CD14-positive monocyte (primary cell): ENCODE measurements at regions not wholly inside any gene's neighbourhood (a gene's known extent, or its start where the extent isn't known, plus 50 kb on each side); places are given as distances from the start of the nearest gene placed in this dataset.

Experiments
- DNase-seq, 3 donors: peaks; one replicate each; pipeline ENCODE4 v3.0.0-alpha.2; 2011 to 2022
- H2AFZ ChIP-seq: 2 replicates; pipeline ENCODE4 v1.6.0; 2012; ENCODE audit warnings: mild to moderate bottlenecking, low read depth, low read length, inconsistent platforms; ENCODE audit not compliant: insufficient read depth, poor library complexity, severe bottlenecking
- H3K27ac ChIP-seq, 2 donors: 1 replicate in 1 of 2; 2 replicates in 1 of 2; pipeline ENCODE4 v1.5.1; 2012 to 2013; ENCODE audit warnings: low read length in 2 of 2, control low read depth in 1 of 2, inconsistent platforms in 1 of 2, low read depth in 1 of 2, mild to moderate bottlenecking in 1 of 2
- H3K27me3 ChIP-seq, 2 donors: one replicate each; pipeline versions ENCODE4 v1.6.0 to v1.6.1; 2011 to 2013; ENCODE audit warnings: low read length in 2 of 2; ENCODE audit not compliant: control insufficient read depth in 2 of 2, insufficient read depth in 2 of 2
- H3K36me3 ChIP-seq, 2 donors: replicated peaks in 1 of 2; 1 replicate in 1 of 2; 2 replicates in 1 of 2; pipeline versions ENCODE4 v1.5.1 to v1.6.1; 2012 to 2013; ENCODE audit warnings: low read length in 2 of 2, control low read depth in 1 of 2, inconsistent platforms in 1 of 2, mild to moderate bottlenecking in 1 of 2; ENCODE audit not compliant: insufficient read depth in 2 of 2, control insufficient read depth in 1 of 2
- H3K4me1 ChIP-seq, 2 donors: 1 replicate in 1 of 2; 2 replicates in 1 of 2; pipeline versions ENCODE4 v1.5.1 to v1.6.1; 2012 to 2013; ENCODE audit warnings: low read length in 2 of 2, control low read depth in 1 of 2, inconsistent platforms in 1 of 2, mild to moderate bottlenecking in 1 of 2, moderate library complexity in 1 of 2; ENCODE audit not compliant: insufficient read depth in 2 of 2, control insufficient read depth in 1 of 2
- H3K4me2 ChIP-seq: replicated peaks from 2 replicates; pipeline ENCODE3; 2012; ENCODE audit warnings: low read length, moderate library complexity, mild to moderate bottlenecking; ENCODE audit not compliant: poor library complexity, severe bottlenecking; ENCODE audit errors: extremely low read depth
- H3K4me3 ChIP-seq, 3 experiments: fragments of 200-600 bp in 1 of 3; sonication (generic) in 1 of 3; replicated peaks in 1 of 3; 1 replicate in 2 of 3; 2 replicates in 1 of 3; pipeline ENCODE4 v1.5.1; 2011 to 2013; ENCODE audit warnings: low read length in 3 of 3, mild to moderate bottlenecking in 3 of 3, control low read depth in 2 of 3, low read depth in 2 of 3, inconsistent platforms in 1 of 3, moderate library complexity in 1 of 3
- H3K79me2 ChIP-seq: 2 replicates; pipeline ENCODE4 v1.6.0; 2012; ENCODE audit warnings: mild to moderate bottlenecking, control low read depth, inconsistent platforms, low read length, moderate library complexity; ENCODE audit not compliant: insufficient read depth
- H3K9ac ChIP-seq: 2 replicates; pipeline ENCODE4 v1.6.0; 2017; ENCODE audit warnings: low read length, mild to moderate bottlenecking; ENCODE audit not compliant: insufficient read depth, poor library complexity, severe bottlenecking
- H3K9me3 ChIP-seq, 2 donors: replicated peaks in 1 of 2; 1 replicate in 1 of 2; 2 replicates in 1 of 2; pipeline versions ENCODE4 v1.5.1 to v1.6.1; 2012 to 2013; ENCODE audit warnings: low read length in 2 of 2, control low read depth in 1 of 2; ENCODE audit not compliant: control insufficient read depth in 1 of 2, insufficient read depth in 1 of 2
- H4K20me1 ChIP-seq: 2 replicates; pipeline ENCODE4 v1.6.0; 2012; ENCODE audit warnings: mild to moderate bottlenecking, low read length, control low read depth, moderate library complexity; ENCODE audit not compliant: insufficient read depth
- H3K27ac Mint-ChIP-seq, 7 donors: one replicate each; pipeline ENCODE4 v1.8.0; 2020; ENCODE audit warnings: mild to moderate bottlenecking in 7 of 7, mixed read lengths in 7 of 7, moderate library complexity in 6 of 7, inconsistent platforms in 2 of 7
- H3K27me3 Mint-ChIP-seq, 3 donors: one replicate each; pipeline ENCODE4 v1.8.0; 2021 to 2022; ENCODE audit warnings: low read depth in 3 of 3, mild to moderate bottlenecking in 3 of 3, mixed read lengths in 3 of 3, moderate library complexity in 3 of 3, inconsistent platforms in 1 of 3
- H3K36me3 Mint-ChIP-seq, 2 donors: one replicate each; pipeline ENCODE4 v1.8.0; 2020; ENCODE audit warnings: mixed read lengths in 2 of 2, inconsistent platforms in 1 of 2, mild to moderate bottlenecking in 1 of 2
- H3K4me1 Mint-ChIP-seq: one replicate; pipeline ENCODE4 v1.8.0; 2020; ENCODE audit warnings: mild to moderate bottlenecking, mixed read lengths
- H3K4me3 Mint-ChIP-seq, 2 donors: one replicate each; pipeline ENCODE4 v1.8.0; 2020; ENCODE audit warnings: mild to moderate bottlenecking in 2 of 2, mixed read lengths in 2 of 2, moderate library complexity in 1 of 2
- H3K9me3 Mint-ChIP-seq, 7 donors: one replicate each; pipeline ENCODE4 v1.8.0; 2020 to 2022; ENCODE audit warnings: mixed read lengths in 7 of 7, mild to moderate bottlenecking in 6 of 7, moderate library complexity in 6 of 7, inconsistent platforms in 2 of 7
- WGBS: methylation state at CpG from one replicate; pipeline ENCODE4 v1.1.5; 2013; ENCODE audit warnings: missing lambda C conversion rate; ENCODE audit not compliant: insufficient coverage; 5-methylcytosine and 5-hydroxymethylcytosine counted together
- intact Hi-C, 2 donors: fragments of 100-400 bp; cut with micrococcal nuclease; formaldehyde crosslinking; loops; one replicate each; pipeline versions ENCODE4 v1.15.0 to v1.15.1; 2023
- TF ChIP-seq, protein P1 (sequence below): fragments of 200-600 bp; IDR thresholded peaks from one replicate; pipeline ENCODE4 v1.8.0; 2022; ENCODE audit warnings: antibody characterized with exemption, mild to moderate bottlenecking

- 83% methylated on average over 1 of the region's 2 CpGs for WGBS
- H3K27ac ChIP-seq = no peak overlapping the region
- H4K20me1 ChIP-seq = no peaks in the 10 kb centered on the region
- no peak for DNase-seq
- H3K36me3 ChIP-seq = no peaks in the 10 kb centered on the region
- H3K4me1 ChIP-seq = no peaks in the 10 kb centered on the region
- no peaks in the 10 kb centered on the region for H3K27me3 ChIP-seq
- TF ChIP-seq, protein P1, sequence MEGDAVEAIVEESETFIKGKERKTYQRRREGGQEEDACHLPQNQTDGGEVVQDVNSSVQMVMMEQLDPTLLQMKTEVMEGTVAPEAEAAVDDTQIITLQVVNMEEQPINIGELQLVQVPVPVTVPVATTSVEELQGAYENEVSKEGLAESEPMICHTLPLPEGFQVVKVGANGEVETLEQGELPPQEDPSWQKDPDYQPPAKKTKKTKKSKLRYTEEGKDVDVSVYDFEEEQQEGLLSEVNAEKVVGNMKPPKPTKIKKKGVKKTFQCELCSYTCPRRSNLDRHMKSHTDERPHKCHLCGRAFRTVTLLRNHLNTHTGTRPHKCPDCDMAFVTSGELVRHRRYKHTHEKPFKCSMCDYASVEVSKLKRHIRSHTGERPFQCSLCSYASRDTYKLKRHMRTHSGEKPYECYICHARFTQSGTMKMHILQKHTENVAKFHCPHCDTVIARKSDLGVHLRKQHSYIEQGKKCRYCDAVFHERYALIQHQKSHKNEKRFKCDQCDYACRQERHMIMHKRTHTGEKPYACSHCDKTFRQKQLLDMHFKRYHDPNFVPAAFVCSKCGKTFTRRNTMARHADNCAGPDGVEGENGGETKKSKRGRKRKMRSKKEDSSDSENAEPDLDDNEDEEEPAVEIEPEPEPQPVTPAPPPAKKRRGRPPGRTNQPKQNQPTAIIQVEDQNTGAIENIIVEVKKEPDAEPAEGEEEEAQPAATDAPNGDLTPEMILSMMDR = no peak
- peaks cover 3 to 33% (median 15%) of the 10 kb centered on the region in 7 donors for H3K9me3 Mint-ChIP-seq
- no peak overlapping the region for H3K4me3 Mint-ChIP-seq
- no peak overlapping the region for H3K4me2 ChIP-seq
- H3K4me3 ChIP-seq = no peak overlapping the region
- no peak overlapping the region for H2AFZ ChIP-seq
- H3K79me2 ChIP-seq = no peaks in the 10 kb centered on the region
- intact Hi-C loops = no loop called here
- peaks cover 0 to 2% (median 0%) of the 10 kb centered on the region in 3 donors for H3K27me3 Mint-ChIP-seq
- H3K27ac Mint-ChIP-seq = no peak overlapping the region
- no peak overlapping the region for H3K9ac ChIP-seq
- no peaks in the 10 kb centered on the region for H3K4me1 Mint-ChIP-seq
- H3K9me3 ChIP-seq = peaks cover 14 to 17% of the 10 kb centered on the region in 2 donors
- H3K36me3 Mint-ChIP-seq = no peaks in the 10 kb centered on the region
Measured at GRCh38 chr2:16205631-16206030, 265.3 kb downstream of the MYCN start.

GRCh38 chr2:16204886-16205620 lies 264.7 kb downstream of the MYCN start:
- H3K4me2 ChIP-seq = no peak overlapping the region
- no peak overlapping the region for H3K27ac ChIP-seq
- Mint-ChIP-seq H3K4me3 (no peak overlapping the region), H3K27me3 (peaks cover 0 to 2% (median 0%) of the 10 kb centered on the region in 3 donors), H3K27ac (no peak overlapping the region), H3K9me3 (peaks cover 3 to 28% (median 15%) of the 10 kb centered on the region in 7 donors), H3K36me3 (no peaks in the 10 kb centered on the region), H3K4me1 (no peaks in the 10 kb centered on the region)
- H4K20me1 ChIP-seq = no peaks in the 10 kb centered on the region
- no peak overlapping the region for H2AFZ ChIP-seq
- TF ChIP-seq, protein P1 = no peak
- intact Hi-C loops = no loop called here
- 99% methylated on average over 8 of the region's 12 CpGs for WGBS
- no peak overlapping the region for H3K9ac ChIP-seq
- no peaks in the 10 kb centered on the region for H3K79me2 ChIP-seq
- no peaks in the 10 kb centered on the region for H3K27me3 ChIP-seq
- H3K36me3 ChIP-seq = no peaks in the 10 kb centered on the region
- no peak for DNase-seq
- H3K4me1 ChIP-seq = no peaks in the 10 kb centered on the region
- H3K4me3 ChIP-seq = no peak overlapping the region
- H3K9me3 ChIP-seq = peaks cover 14 to 17% of the 10 kb centered on the region in 2 donors
